ENCODE measurements at regions not wholly inside any gene's neighbourhood (a gene's known extent, or its start where the extent isn't known, plus 50 kb on each side); places are given as distances from the start of the nearest gene placed in this dataset.

DNA sequence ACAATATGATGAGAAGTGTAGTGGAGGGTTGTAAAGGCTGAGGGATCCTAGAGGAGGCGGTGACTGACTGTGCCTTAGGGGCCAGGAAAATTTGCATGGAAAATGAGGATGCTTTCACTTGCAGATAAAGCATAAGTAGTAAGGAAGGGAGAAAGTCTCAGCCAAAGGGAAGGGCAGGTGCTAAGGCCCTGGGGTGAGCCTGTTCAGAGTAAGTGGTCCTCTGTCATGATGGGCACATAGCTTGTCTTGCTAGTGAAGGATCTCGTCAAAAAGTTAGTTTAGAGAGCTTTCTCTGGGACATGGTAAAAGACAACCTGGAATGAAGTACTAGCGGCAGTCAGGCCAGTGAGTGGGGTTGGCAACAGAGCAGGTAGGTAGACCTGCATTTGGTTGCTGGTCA lies 75.4 kb upstream of the CPLX2 start:
- TF ChIP-seq, protein P1, sequence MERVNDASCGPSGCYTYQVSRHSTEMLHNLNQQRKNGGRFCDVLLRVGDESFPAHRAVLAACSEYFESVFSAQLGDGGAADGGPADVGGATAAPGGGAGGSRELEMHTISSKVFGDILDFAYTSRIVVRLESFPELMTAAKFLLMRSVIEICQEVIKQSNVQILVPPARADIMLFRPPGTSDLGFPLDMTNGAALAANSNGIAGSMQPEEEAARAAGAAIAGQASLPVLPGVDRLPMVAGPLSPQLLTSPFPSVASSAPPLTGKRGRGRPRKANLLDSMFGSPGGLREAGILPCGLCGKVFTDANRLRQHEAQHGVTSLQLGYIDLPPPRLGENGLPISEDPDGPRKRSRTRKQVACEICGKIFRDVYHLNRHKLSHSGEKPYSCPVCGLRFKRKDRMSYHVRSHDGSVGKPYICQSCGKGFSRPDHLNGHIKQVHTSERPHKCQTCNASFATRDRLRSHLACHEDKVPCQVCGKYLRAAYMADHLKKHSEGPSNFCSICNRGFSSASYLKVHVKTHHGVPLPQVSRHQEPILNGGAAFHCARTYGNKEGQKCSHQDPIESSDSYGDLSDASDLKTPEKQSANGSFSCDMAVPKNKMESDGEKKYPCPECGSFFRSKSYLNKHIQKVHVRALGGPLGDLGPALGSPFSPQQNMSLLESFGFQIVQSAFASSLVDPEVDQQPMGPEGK (CRISPR knock-in tag; IDR thresholded peaks at IDR 0.05; ENCODE audit: borderline replicate concordance) = no peak
- TF ChIP-seq, protein P2, sequence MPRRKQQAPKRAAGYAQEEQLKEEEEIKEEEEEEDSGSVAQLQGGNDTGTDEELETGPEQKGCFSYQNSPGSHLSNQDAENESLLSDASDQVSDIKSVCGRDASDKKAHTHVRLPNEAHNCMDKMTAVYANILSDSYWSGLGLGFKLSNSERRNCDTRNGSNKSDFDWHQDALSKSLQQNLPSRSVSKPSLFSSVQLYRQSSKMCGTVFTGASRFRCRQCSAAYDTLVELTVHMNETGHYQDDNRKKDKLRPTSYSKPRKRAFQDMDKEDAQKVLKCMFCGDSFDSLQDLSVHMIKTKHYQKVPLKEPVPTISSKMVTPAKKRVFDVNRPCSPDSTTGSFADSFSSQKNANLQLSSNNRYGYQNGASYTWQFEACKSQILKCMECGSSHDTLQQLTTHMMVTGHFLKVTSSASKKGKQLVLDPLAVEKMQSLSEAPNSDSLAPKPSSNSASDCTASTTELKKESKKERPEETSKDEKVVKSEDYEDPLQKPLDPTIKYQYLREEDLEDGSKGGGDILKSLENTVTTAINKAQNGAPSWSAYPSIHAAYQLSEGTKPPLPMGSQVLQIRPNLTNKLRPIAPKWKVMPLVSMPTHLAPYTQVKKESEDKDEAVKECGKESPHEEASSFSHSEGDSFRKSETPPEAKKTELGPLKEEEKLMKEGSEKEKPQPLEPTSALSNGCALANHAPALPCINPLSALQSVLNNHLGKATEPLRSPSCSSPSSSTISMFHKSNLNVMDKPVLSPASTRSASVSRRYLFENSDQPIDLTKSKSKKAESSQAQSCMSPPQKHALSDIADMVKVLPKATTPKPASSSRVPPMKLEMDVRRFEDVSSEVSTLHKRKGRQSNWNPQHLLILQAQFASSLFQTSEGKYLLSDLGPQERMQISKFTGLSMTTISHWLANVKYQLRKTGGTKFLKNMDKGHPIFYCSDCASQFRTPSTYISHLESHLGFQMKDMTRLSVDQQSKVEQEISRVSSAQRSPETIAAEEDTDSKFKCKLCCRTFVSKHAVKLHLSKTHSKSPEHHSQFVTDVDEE (CRISPR knock-in tag; IDR thresholded peaks at IDR 0.05) = no peak
- no peak for TF ChIP-seq GLIS3 (CRISPR knock-in tag; IDR thresholded peaks at IDR 0.05)
- TF ChIP-seq CSDC2 (CRISPR knock-in tag; IDR thresholded peaks at IDR 0.05) = no peak
- TF ChIP-seq, protein P3, sequence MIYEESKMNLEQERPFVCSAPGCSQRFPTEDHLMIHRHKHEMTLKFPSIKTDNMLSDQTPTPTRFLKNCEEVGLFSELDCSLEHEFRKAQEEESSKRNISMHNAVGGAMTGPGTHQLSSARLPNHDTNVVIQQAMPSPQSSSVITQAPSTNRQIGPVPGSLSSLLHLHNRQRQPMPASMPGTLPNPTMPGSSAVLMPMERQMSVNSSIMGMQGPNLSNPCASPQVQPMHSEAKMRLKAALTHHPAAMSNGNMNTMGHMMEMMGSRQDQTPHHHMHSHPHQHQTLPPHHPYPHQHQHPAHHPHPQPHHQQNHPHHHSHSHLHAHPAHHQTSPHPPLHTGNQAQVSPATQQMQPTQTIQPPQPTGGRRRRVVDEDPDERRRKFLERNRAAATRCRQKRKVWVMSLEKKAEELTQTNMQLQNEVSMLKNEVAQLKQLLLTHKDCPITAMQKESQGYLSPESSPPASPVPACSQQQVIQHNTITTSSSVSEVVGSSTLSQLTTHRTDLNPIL (CRISPR knock-in tag; IDR thresholded peaks at IDR 0.05; ENCODE audit: low read depth) = no peak
- TF ChIP-seq TCF4 (CRISPR knock-in tag; IDR thresholded peaks at IDR 0.05; ENCODE audit: borderline replicate concordance) = no peak
- no peak for TF ChIP-seq ZFP30 (CRISPR knock-in tag; IDR thresholded peaks at IDR 0.05)
- no peak for TF ChIP-seq ARNTL (CRISPR knock-in tag; IDR thresholded peaks at IDR 0.05; ENCODE audit: borderline replicate concordance, low read depth)
- TF ChIP-seq ZNF8 (CRISPR knock-in tag; IDR thresholded peaks at IDR 0.05) = no peak
- TF ChIP-seq OSR1 (CRISPR knock-in tag; IDR thresholded peaks at IDR 0.05) = no peak
- TF ChIP-seq RARB (CRISPR knock-in tag; IDR thresholded peaks at IDR 0.05) = no peak
- no peak for TF ChIP-seq ZNF70 (CRISPR knock-in tag; IDR thresholded peaks at IDR 0.05)
- TF ChIP-seq ESRRG (CRISPR knock-in tag; IDR thresholded peaks at IDR 0.05) = no peak
